Umbilical cord (tissue), 1 donor: ENCODE measurements at regions not wholly inside any gene's neighbourhood (a gene's known extent, or its start where the extent isn't known, plus 50 kb on each side); places are given as distances from the start of the nearest gene placed in this dataset.

Source experiments
- DNase-seq: peaks from one replicate; pipeline ENCODE4 v3.0.0-alpha.2; 2015; ENCODE audit warnings: low spot score

GRCh38 chr3:31452495-31453106, 80.1 kb upstream of the STT3B start:
- no peak for DNase-seq

GRCh38 chr3:31453430-31453829, 79.3 kb upstream of the STT3B start:
- no peak for DNase-seq

GRCh38 chr3:31455524-31455923, 77.2 kb upstream of the STT3B start:
- DNase-seq: no peak

- DNase-seq: no peak
These were observed 76.4 kb upstream of the STT3B start for GRCh38 chr3:31456373-31456772.

GRCh38 chr3:31461426-31461825, 71.3 kb upstream of the STT3B start:
- DNase-seq: peak; percentile 42

- DNase-seq: no peak
These were observed 70.6 kb upstream of the STT3B start for GRCh38 chr3:31462050-31462569.

GRCh38 chr3:31465999-31466398, 66.7 kb upstream of the STT3B start:
- peak; percentile 67 for DNase-seq

- DNase-seq: no peak
These were observed 65.9 kb upstream of the STT3B start for GRCh38 chr3:31466866-31467265.

GRCh38 chr3:31468433-31468832, 64.3 kb upstream of the STT3B start:
- peak; percentile 78 for DNase-seq

GRCh38 chr3:31469385-31469784, 63.3 kb upstream of the STT3B start:
- no peak for DNase-seq

- DNase-seq: no peak
These were observed 60.0 kb upstream of the STT3B start for GRCh38 chr3:31472479-31473390.

- DNase-seq: no peak
These were observed 56.5 kb upstream of the STT3B start for GRCh38 chr3:31476209-31476608.

GRCh38 chr3:31479431-31479830, 53.3 kb upstream of the STT3B start:
- DNase-seq: no peak

- DNase-seq: peak; percentile 48
These were observed 51.0 kb upstream of the STT3B start for GRCh38 chr3:31481697-31482096.

GRCh38 chr3:31482493-31483200, 50.1 kb upstream of the STT3B start:
- no peak for DNase-seq
